Hematopoietic multipotent progenitor cell treated with erythropoietin and hydrocortisone succinate and interleukin-3 and kit ligand, for 4 days (in vitro differentiated cells): ENCODE measurements at regions not wholly inside any gene's neighbourhood (a gene's known extent, or its start where the extent isn't known, plus 50 kb on each side); places are given as distances from the start of the nearest gene placed in this dataset.
"Not testable (repeated sequence)": the region's sequence is repeated elsewhere in the genome, so short reads cannot be mapped to it uniquely, and the experiment has no call there.

Experiments used
- DNase-seq: peaks from one replicate; pipeline ENCODE4 v3.0.0-alpha.2; 2015

- no peak for DNase-seq
Observed at GRCh38 chr6:133129556-133129955, 111.6 kb upstream of the EYA4 start.

- DNase-seq, result no peak
Observed at GRCh38 chr6:133130863-133131262, 110.3 kb upstream of the EYA4 start.

- DNase-seq, result no peak
Observed at GRCh38 chr6:133131621-133132465, 109.3 kb upstream of the EYA4 start.

GRCh38 chr6:133132466-133132971 lies 108.6 kb upstream of the EYA4 start:
- DNase-seq, result no peak

GRCh38 chr6:133136177-133136880 lies 104.8 kb upstream of the EYA4 start:
- DNase-seq, result no peak

GRCh38 chr6:133147470-133148184 lies 93.5 kb upstream of the EYA4 start:
- DNase-seq, result not testable (repeated sequence)

- DNase-seq, result no peak
Observed at GRCh38 chr6:133156689-133157088, 84.5 kb upstream of the EYA4 start.

GRCh38 chr6:133157995-133158394 lies 83.2 kb upstream of the EYA4 start:
- no peak for DNase-seq

GRCh38 chr6:133159255-133159795 lies 81.8 kb upstream of the EYA4 start:
- DNase-seq, result no peak

- no peak for DNase-seq
Observed at GRCh38 chr6:133160536-133160935, 80.6 kb upstream of the EYA4 start.

- no peak for DNase-seq
Observed at GRCh38 chr6:133165235-133165634, 75.9 kb upstream of the EYA4 start.

- no peak for DNase-seq
Observed at GRCh38 chr6:133166766-133167165, 74.4 kb upstream of the EYA4 start.

- no peak for DNase-seq
Observed at GRCh38 chr6:133169901-133170300, 71.3 kb upstream of the EYA4 start.

GRCh38 chr6:133170602-133171001 lies 70.6 kb upstream of the EYA4 start:
- no peak for DNase-seq

- no peak for DNase-seq
Observed at GRCh38 chr6:133171989-133172604, 69.1 kb upstream of the EYA4 start.

GRCh38 chr6:133173276-133173675 lies 67.9 kb upstream of the EYA4 start:
- DNase-seq, result no peak

GRCh38 chr6:133179481-133179880 lies 61.7 kb upstream of the EYA4 start:
- peak; percentile 7 for DNase-seq

- no peak for DNase-seq
Observed at GRCh38 chr6:133183691-133184090, 57.5 kb upstream of the EYA4 start.

- peak; percentile 59 for DNase-seq
Observed at GRCh38 chr6:133184798-133185372, 56.3 kb upstream of the EYA4 start.

GRCh38 chr6:133185731-133186130 lies 55.4 kb upstream of the EYA4 start:
- no peak for DNase-seq

- no peak for DNase-seq
Observed at GRCh38 chr6:133187114-133187513, 54.0 kb upstream of the EYA4 start.
